K562 (cell line): ENCODE measurements at regions not wholly inside any gene's neighbourhood (a gene's known extent, or its start where the extent isn't known, plus 50 kb on each side); places are given as distances from the start of the nearest gene placed in this dataset.

Experiments
- ATAC-seq: fragments of 200-7000 bp; cut with Tn5 transposase; 3 replicates; pipeline ENCODE4 v1.9.1; 2020; ENCODE audit warnings: moderate library complexity
- BruUV-seq: library from RNA; stranded (reverse); fragments of 400-500 nt; replicated peaks from 2 replicates; lab custom pipeline; 2021; lab: Mats Ljungman, UMichigan
- CTCF ChIA-PET: fragments of 300-600 bp; formaldehyde crosslinking; extraction: SDS; loops from one replicate; lab custom pipeline; 2021; ENCODE audit warnings: low intra/inter-chr PET ratio; lab: Yijun Ruan, JAX
- POLR2A ChIA-PET: fragments of 300-600, 350-650 bp; sonication (Branson Sonifier 250); formaldehyde crosslinking; extraction: SDS; loops from one replicate; lab custom pipeline; 2021; ENCODE audit warnings: antibody characterized with exemption, inconsistent platforms; lab: Yijun Ruan, JAX
- DNase-seq, 4 experiments: peaks; one replicate each; pipeline versions ENCODE4 v3.0.0 to v3.0.0-alpha.2; 2011 to 2018; ENCODE audit warnings: low spot score in 3 of 4, mixed read lengths in 3 of 4; ENCODE audit errors: extremely low read depth in 1 of 4
- FAIRE-seq: peaks from 2 replicates; lab custom pipeline; 2011; peaks lifted over from hg19 to GRCh38; lab: Jason Lieb, UNC
- H2AFZ ChIP-seq: 2 replicates; pipeline ENCODE4 v1.6.0; 2011; ENCODE audit warnings: low read depth, low read length, control low read depth, inconsistent platforms
- H3K27ac ChIP-seq: fragments of 200-600 bp; 3 replicates; pipeline ENCODE4 v1.8.0; 2011; ENCODE audit warnings: low read depth, mild to moderate bottlenecking, control low read depth, inconsistent platforms, low read length, moderate library complexity, mixed read lengths; ENCODE audit errors: extremely low read depth
- H3K27me3 ChIP-seq, 2 experiments: fragments of 300-600 bp in 1 of 2; 2 replicates in 1 of 2; 3 replicates in 1 of 2; pipeline versions ENCODE4 v1.6.0 to v1.8.0; 2011; ENCODE audit warnings: inconsistent platforms in 2 of 2, low read length in 2 of 2, mild to moderate bottlenecking in 1 of 2, mixed read lengths in 1 of 2, moderate library complexity in 1 of 2; ENCODE audit not compliant: control insufficient read depth in 2 of 2, insufficient read depth in 2 of 2
- H3K36me3 ChIP-seq: fragments of 300-600 bp; 3 replicates; pipeline ENCODE4 v1.8.0; 2011; ENCODE audit warnings: mild to moderate bottlenecking, low read length, inconsistent platforms; ENCODE audit not compliant: control insufficient read depth, insufficient read depth
- H3K4me1 ChIP-seq, 2 experiments: fragments of 200-600 bp in 1 of 2; replicated peaks in 1 of 2; 2 replicates in 1 of 2; 3 replicates in 1 of 2; pipeline versions ENCODE4 v1.5.1 to v1.8.0; 2011; ENCODE audit warnings: inconsistent platforms in 2 of 2, low read length in 2 of 2, mild to moderate bottlenecking in 1 of 2, mixed read lengths in 1 of 2, moderate library complexity in 1 of 2; ENCODE audit not compliant: control insufficient read depth in 2 of 2, insufficient read depth in 2 of 2
- H3K4me2 ChIP-seq: 2 replicates; pipeline ENCODE4 v1.6.1; 2011; ENCODE audit warnings: low read length, control low read depth, inconsistent platforms, mixed read lengths; ENCODE audit not compliant: insufficient read depth
- H3K4me3 ChIP-seq: fragments of 200-600 bp; sonication (generic), shearing (Covaris generic); 2 replicates; pipeline ENCODE4 v1.5.1; 2016; ENCODE audit warnings: control low read depth, inconsistent platforms
- H3K79me2 ChIP-seq: fragments of 200-600 bp; 3 replicates; pipeline ENCODE4 v1.8.0; 2011; ENCODE audit warnings: low read length, inconsistent platforms; ENCODE audit not compliant: control insufficient read depth, insufficient read depth
- H3K9ac ChIP-seq, 2 experiments: 2 replicates each; pipeline versions ENCODE4 v1.6.0 to v1.6.1; 2011; ENCODE audit warnings: low read depth in 2 of 2, low read length in 2 of 2, control low read depth in 1 of 2, inconsistent platforms in 1 of 2, mild to moderate bottlenecking in 1 of 2, mixed read lengths in 1 of 2; ENCODE audit not compliant: insufficient read depth in 1 of 2
- H3K9me1 ChIP-seq: one replicate; pipeline ENCODE4 v1.6.0; 2011; ENCODE audit warnings: inconsistent platforms, mild to moderate bottlenecking, low read length, moderate library complexity; ENCODE audit not compliant: control insufficient read depth, insufficient read depth
- H3K9me3 ChIP-seq: replicated peaks from 2 replicates; pipeline ENCODE4 v1.5.1; 2011; ENCODE audit warnings: low read depth, low read length, inconsistent platforms; ENCODE audit not compliant: control insufficient read depth, insufficient read depth
- H4K20me1 ChIP-seq: replicated peaks from 2 replicates; pipeline ENCODE4 v1.6.1; 2011; ENCODE audit warnings: low read length, inconsistent platforms, mixed read lengths; ENCODE audit not compliant: control insufficient read depth, insufficient read depth
- CBX3 ChIP-seq, 2 experiments: IDR thresholded peaks; 1 replicate in 1 of 2; 2 replicates in 1 of 2; pipeline ENCODE4 v1.6.1; 2012; ENCODE audit warnings: inconsistent platforms in 2 of 2, low read length in 2 of 2, borderline replicate concordance in 1 of 2, control low read depth in 1 of 2
- DDX20 ChIP-seq: fragments of 450-650 bp; IDR thresholded peaks from 2 replicates; pipeline ENCODE4 v1.6.1; 2016; ENCODE audit warnings: missing genetic modification characterization, low read depth, mild to moderate bottlenecking, missing compliant biosample characterization, moderate library complexity
- HDAC2 ChIP-seq: fragments of 450-650 bp; IDR thresholded peaks from 2 replicates; pipeline ENCODE4 v1.6.1; 2016; ENCODE audit warnings: mild to moderate bottlenecking
- KAT2B ChIP-seq: IDR thresholded peaks from one replicate; pipeline ENCODE4 v1.6.1; 2012; ENCODE audit warnings: low read depth, mild to moderate bottlenecking, control low read depth, inconsistent platforms, low read length, moderate library complexity
- MCM2 ChIP-seq: fragments of 450-650 bp; IDR thresholded peaks from 2 replicates; pipeline ENCODE4 v1.6.1; 2017; ENCODE audit warnings: low read depth, mild to moderate bottlenecking
- MEF2D ChIP-seq: conservative IDR thresholded peaks from 2 replicates; pipeline ENCODE4 v1.6.1; 2016; ENCODE audit warnings: low read depth, missing genetic modification characterization, missing compliant biosample characterization
- PURB ChIP-seq: sonication (generic); formaldehyde crosslinking; IDR thresholded peaks from 2 replicates; pipeline ENCODE4 v1.9.0; 2021; ENCODE audit warnings: low read depth, mild to moderate bottlenecking, missing genetic modification reagents
- SLC30A9 ChIP-seq: fragments of 250-450 bp; sonication (Bioruptor Pico); IDR thresholded peaks from 2 replicates; pipeline ENCODE4 v1.8.0; 2022; ENCODE audit warnings: mild to moderate bottlenecking, moderate library complexity
- SRSF9 ChIP-seq: fragments of 200-400 bp; formaldehyde crosslinking; IDR thresholded peaks from 2 replicates; pipeline ENCODE4 v1.6.1; 2017; ENCODE audit warnings: low read depth, low read length, borderline replicate concordance
- ZNF134 ChIP-seq: fragments of 250-450 bp; sonication (Bioruptor Pico); conservative IDR thresholded peaks from 2 replicates; pipeline ENCODE4 v1.4.0; 2020
- ZNF274 ChIP-seq: IDR thresholded peaks from 2 replicates; pipeline ENCODE4 v1.6.1; 2011; ENCODE audit warnings: low read depth, mild to moderate bottlenecking, low read length, moderate library complexity, borderline replicate concordance
- ZNF445 ChIP-seq: fragments of 250-450 bp; sonication (Bioruptor Pico); IDR thresholded peaks from 2 replicates; pipeline ENCODE4 v1.4.0; 2020; ENCODE audit warnings: low read depth, mild to moderate bottlenecking, moderate library complexity
- ZNF644 ChIP-seq: fragments of 200-800 bp; sonication (Bioruptor generic); IDR thresholded peaks from 2 replicates; pipeline ENCODE4 v1.6.1; 2016; ENCODE audit warnings: low read depth, missing genetic modification characterization, missing compliant biosample characterization
- in situ Hi-C: fragments of 300-500 bp; cut with MboI; formaldehyde crosslinking; loops from 4 replicates; pipeline ENCODE4 v1.15.0; 2018; ENCODE audit warnings: inconsistent platforms, mixed read lengths
- intact Hi-C: fragments of 100-400 bp; cut with micrococcal nuclease; formaldehyde crosslinking; loops from 2 replicates; pipeline ENCODE4 v1.14.2; 2022
- TF ChIP-seq, protein P1 (sequence below), 3 experiments: fragments of 200-800 bp in 1 of 3; fragments of 250-450 bp in 1 of 3; fragments of 450-650 bp in 1 of 3; sonication (Bioruptor Pico) in 1 of 3; sonication (Bioruptor generic) in 1 of 3; formaldehyde crosslinking in 1 of 3; IDR thresholded peaks; 2 replicates each; pipeline versions ENCODE4 v1.6.1 to v1.8.0; 2016 to 2022; ENCODE audit warnings: mild to moderate bottlenecking in 2 of 3, missing genetic modification characterization in 2 of 3, missing compliant biosample characterization in 1 of 3, moderate library complexity in 1 of 3
- TF ChIP-seq, protein P2 (sequence below): fragments of 250-450 bp; sonication (Bioruptor Pico); IDR thresholded peaks from 2 replicates; pipeline ENCODE4 v1.5.0; 2021
- TF ChIP-seq, protein P3 (sequence below): sonication (generic); formaldehyde crosslinking; IDR thresholded peaks from 2 replicates; pipeline ENCODE4 v1.9.0; 2022; ENCODE audit warnings: mild to moderate bottlenecking, missing genetic modification reagents
- TF ChIP-seq, protein P4 (sequence below): fragments of 450-650 bp; IDR thresholded peaks from one replicate; pipeline ENCODE4 v1.6.1; 2018; ENCODE audit warnings: mild to moderate bottlenecking, moderate library complexity; ENCODE audit not compliant: partially characterized antibody

DNA sequence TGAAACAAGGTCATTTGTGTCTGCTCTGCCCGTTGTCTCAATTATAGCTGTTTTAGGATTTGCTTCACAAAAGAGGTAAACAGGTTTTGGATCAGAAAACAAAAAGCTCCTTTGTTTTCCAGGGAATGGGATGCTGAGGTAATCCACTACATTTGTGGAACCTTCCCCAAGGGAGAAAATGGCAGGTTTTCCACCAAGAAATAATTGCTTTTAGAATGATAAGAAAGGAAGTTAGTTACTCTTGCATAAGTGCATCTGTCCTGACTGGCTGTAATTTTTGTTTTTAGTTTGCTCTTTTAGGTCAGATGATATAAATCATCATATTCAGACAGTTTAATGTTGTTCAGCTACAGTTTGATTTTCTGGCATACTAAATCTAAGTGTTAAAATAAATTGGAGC, 198.5 kb upstream of the COL8A1 start (continued):
- TF ChIP-seq HDAC2: no peak
- no peak for TF ChIP-seq ZNF274
- no peak for TF ChIP-seq MCM2
- TF ChIP-seq, all 486 proteins: peak for 0

DNA sequence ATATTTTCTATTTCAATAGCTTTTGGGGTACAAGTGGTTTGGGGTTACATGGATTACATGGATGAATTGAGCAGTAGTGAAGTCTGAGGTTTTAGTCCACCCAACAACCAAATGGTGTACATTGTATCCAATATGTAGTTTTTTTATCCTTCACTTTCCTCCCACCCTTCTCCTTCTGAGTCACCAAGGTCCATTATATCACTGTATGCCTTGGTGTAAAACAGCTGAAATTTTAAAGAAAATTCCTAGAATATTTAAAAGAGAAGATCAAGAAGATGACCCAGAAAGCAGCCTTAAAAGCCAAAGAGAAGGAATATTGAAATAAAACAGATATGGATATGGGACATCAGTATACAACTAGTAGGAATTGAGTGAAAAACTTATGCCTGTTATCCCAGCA, 204.2 kb upstream of the COL8A1 start:
- H4K20me1 ChIP-seq: no peaks in the 10 kb centered on the region
- ATAC-seq (no peak), DNase-seq (no peak), FAIRE-seq (no peak)
- in situ Hi-C loops (no loop called here), intact Hi-C loops (no loop called here)
- H3K4me3 ChIP-seq: no peak overlapping the region
- no peaks in the 10 kb centered on the region for H3K9me1 ChIP-seq
- H3K4me2 ChIP-seq: no peak overlapping the region
- no peaks in the 10 kb centered on the region for H3K36me3 ChIP-seq
- H3K9ac ChIP-seq: no peak overlapping the region
- ChIA-PET POLR2A (no interaction called here), CTCF (no interaction called here)
- H3K27me3 ChIP-seq: no peaks in the 10 kb centered on the region
- H3K4me1 ChIP-seq: no peaks in the 10 kb centered on the region
- BruUV-seq: no TSS peak
- H3K79me2 ChIP-seq: no peaks in the 10 kb centered on the region
- H3K27ac ChIP-seq: no peak overlapping the region
- no peak overlapping the region for H2AFZ ChIP-seq
- no peaks in the 10 kb centered on the region for H3K9me3 ChIP-seq
- TF ChIP-seq, protein P1, sequence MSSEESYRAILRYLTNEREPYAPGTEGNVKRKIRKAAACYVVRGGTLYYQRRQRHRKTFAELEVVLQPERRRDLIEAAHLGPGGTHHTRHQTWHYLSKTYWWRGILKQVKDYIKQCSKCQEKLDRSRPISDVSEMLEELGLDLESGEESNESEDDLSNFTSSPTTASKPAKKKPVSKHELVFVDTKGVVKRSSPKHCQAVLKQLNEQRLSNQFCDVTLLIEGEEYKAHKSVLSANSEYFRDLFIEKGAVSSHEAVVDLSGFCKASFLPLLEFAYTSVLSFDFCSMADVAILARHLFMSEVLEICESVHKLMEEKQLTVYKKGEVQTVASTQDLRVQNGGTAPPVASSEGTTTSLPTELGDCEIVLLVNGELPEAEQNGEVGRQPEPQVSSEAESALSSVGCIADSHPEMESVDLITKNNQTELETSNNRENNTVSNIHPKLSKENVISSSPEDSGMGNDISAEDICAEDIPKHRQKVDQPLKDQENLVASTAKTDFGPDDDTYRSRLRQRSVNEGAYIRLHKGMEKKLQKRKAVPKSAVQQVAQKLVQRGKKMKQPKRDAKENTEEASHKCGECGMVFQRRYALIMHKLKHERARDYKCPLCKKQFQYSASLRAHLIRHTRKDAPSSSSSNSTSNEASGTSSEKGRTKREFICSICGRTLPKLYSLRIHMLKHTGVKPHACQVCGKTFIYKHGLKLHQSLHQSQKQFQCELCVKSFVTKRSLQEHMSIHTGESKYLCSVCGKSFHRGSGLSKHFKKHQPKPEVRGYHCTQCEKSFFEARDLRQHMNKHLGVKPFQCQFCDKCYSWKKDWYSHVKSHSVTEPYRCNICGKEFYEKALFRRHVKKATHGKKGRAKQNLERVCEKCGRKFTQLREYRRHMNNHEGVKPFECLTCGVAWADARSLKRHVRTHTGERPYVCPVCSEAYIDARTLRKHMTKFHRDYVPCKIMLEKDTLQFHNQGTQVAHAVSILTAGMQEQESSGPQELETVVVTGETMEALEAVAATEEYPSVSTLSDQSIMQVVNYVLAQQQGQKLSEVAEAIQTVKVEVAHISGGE (CRISPR knock-in tag; IDR thresholded peaks at IDR 0.05): no peak
- TF ChIP-seq, protein P2, sequence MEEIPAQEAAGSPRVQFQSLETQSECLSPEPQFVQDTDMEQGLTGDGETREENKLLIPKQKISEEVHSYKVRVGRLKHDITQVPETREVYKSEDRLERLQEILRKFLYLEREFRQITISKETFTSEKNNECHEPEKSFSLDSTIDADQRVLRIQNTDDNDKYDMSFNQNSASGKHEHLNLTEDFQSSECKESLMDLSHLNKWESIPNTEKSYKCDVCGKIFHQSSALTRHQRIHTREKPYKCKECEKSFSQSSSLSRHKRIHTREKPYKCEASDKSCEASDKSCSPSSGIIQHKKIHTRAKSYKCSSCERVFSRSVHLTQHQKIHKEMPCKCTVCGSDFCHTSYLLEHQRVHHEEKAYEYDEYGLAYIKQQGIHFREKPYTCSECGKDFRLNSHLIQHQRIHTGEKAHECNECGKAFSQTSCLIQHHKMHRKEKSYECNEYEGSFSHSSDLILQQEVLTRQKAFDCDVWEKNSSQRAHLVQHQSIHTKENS (CRISPR knock-in tag): no peak
- TF ChIP-seq SLC30A9 (CRISPR knock-in tag): no peak
- no peak for TF ChIP-seq MEF2D (tag)
- TF ChIP-seq SRSF9: no peak
- no peak for TF ChIP-seq CBX3 (IDR thresholded peaks at IDR 0.05; ENCODE audit: borderline replicate concordance in 1 of 2, low read length in 2 of 2)
- TF ChIP-seq, protein P3, sequence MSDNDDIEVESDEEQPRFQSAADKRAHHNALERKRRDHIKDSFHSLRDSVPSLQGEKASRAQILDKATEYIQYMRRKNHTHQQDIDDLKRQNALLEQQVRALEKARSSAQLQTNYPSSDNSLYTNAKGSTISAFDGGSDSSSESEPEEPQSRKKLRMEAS (CRISPR knock-in tag): no peak
- no peak for TF ChIP-seq ZNF445
- TF ChIP-seq PURB: no peak
- TF ChIP-seq, protein P4, sequence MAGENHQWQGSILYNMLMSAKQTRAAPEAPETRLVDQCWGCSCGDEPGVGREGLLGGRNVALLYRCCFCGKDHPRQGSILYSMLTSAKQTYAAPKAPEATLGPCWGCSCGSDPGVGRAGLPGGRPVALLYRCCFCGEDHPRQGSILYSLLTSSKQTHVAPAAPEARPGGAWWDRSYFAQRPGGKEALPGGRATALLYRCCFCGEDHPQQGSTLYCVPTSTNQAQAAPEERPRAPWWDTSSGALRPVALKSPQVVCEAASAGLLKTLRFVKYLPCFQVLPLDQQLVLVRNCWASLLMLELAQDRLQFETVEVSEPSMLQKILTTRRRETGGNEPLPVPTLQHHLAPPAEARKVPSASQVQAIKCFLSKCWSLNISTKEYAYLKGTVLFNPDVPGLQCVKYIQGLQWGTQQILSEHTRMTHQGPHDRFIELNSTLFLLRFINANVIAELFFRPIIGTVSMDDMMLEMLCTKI: no peak
- no peak for TF ChIP-seq DDX20
- no peak for TF ChIP-seq ZNF134 (CRISPR knock-in tag)
- no peak for TF ChIP-seq ZNF644 (tag)
- no peak for TF ChIP-seq KAT2B
